ENCODE measurements at regions not wholly inside any gene's neighbourhood (a gene's known extent, or its start where the extent isn't known, plus 50 kb on each side); places are given as distances from the start of the nearest gene placed in this dataset.
A peak's percentile ranks its signal among the peaks of the same experiment; 100 is the strongest.

DNA sequence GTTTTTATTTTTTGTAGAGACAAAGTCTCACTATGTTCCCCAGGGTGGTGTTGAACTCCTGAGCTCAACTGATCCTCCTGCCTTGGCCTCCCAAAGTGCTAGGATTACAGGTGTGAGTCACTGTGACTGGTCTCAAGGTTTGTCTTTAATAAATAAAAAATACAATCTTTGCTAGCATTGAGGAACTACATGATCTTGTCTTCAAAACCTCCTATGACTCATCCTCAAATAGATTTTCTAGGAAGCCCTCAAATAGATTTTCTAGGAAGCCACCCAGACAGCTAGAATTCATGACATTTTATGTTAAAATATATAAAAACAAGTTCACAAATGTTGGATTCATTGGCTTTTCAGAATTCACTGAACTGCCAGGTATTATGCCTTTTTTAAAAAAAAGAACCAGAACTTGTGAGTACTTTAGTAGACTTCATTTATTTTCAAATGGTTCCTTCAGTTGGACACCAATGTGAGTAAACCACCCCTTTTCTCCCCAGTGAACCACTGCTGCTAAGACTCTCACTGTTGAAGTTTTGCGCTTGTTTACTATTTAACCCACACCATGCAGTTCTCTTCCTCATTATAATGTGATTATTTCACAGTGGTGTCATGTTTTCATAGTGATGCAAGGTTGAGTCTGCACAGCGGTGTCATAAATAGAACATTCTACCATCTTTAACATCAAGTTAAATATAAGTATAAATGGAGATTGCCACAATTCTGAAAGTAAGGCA lies 303.9 kb downstream of the CASP12 start:
- DNase-seq (ENCODE audit: low spot score): no peak

GRCh38 chr11:104588970-104589369 lies 309.3 kb downstream of the CASP12 start:
- no peak for DNase-seq (ENCODE audit: low spot score)

DNA sequence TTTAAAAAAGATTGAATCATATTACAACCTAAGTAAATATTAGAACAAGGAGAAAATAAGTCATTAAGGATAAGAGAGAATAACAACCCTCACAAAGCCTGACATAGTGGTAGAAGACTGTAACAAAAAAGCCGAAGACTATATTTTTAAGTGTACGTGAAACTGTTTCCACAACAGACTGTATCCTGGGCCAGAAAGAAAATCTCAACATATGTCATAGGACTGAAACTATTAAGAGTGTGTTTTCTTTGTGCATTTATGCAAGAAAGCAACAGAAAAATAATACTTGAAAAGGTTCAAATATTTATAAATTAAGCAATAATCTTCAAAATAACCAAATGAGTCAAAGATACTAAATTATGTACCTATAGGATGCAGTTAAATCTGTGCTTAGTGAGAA lies 309.8 kb downstream of the CASP12 start:
- no peak for DNase-seq (ENCODE audit: low spot score)

- DNase-seq (ENCODE audit: low spot score): no peak
These were observed 313.4 kb downstream of the CASP12 start for GRCh38 chr11:104584823-104585222.

DNA sequence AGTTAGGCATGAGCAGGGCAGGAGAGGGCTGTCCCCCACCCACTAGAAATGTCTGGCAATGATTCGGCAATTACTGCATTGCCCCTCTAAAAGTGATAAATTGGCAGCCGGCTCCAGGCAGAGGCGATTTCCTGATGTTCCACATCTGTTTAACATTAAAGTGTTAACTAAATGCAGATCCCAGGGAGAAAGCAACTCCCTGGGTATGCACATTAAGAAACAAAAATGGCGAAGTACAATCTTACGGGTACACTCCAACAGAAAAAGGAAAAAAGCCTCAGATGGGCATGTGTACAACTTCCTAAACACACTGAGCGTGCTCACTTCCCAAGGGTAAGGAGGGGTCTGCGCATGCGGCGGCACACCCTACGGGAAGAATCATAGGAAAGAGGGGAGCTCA lies 314.4 kb downstream of the CASP12 start:
- no peak for DNase-seq (ENCODE audit: low spot score)

GRCh38 chr11:104582431-104582830 lies 315.8 kb downstream of the CASP12 start:
- no peak for DNase-seq (ENCODE audit: low spot score)

- no peak for DNase-seq (ENCODE audit: low spot score)
These were observed 316.8 kb downstream of the CASP12 start for GRCh38 chr11:104581246-104581980.

- no peak for DNase-seq (ENCODE audit: low spot score)
These were observed 324.7 kb downstream of the CASP12 start for GRCh38 chr11:104573441-104573990.

DNA sequence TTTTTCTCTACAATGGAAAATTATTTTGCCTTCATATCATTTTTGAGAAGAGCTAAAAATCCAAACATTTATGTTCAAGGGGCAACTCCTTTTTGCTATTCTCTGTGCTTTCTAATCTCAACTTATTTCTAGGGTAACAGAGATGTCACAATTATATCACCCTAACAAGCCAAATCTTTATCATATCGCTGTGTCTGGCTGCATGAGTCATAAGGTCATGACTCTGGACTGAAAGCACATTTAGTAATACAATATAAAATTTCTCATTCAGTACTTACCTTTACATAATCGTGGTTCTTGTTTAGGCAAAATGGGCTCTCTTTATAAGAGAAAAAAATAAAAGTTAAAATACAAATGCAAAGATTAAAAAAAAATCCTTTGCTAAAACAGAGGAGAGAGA lies 326.0 kb downstream of the CASP12 start:
- no peak for DNase-seq (ENCODE audit: low spot score)

DNA sequence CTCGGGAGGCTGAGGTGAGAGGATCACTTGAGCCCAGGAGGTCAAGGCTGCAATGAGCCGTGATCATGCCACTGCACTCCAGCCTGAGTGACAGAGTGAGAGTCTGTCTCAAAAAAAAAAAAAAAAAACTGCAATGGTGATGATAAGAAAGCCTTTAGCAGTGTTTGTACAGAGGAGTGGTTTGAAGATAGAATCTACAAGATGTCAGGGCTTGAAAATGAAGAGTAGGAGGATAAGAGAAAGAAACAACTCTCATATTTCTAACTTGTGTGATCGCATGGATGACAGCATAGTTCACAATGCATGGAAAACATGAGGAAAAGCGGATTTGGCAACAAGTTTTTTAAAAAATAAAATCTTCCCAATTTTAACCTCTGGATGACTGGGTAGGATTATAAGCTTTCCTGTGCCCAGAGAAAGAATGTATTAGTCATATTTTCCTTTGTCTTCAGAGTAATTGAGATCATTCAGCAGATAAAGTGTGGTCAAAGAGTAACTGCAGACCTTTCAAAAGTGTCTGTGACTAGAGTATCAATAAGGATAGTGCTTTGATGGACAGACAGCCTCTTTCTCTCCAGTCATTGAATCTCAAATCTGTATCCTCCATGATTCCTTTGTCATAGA lies 328.1 kb downstream of the CASP12 start:
- no peak for DNase-seq (ENCODE audit: low spot score)

DNA sequence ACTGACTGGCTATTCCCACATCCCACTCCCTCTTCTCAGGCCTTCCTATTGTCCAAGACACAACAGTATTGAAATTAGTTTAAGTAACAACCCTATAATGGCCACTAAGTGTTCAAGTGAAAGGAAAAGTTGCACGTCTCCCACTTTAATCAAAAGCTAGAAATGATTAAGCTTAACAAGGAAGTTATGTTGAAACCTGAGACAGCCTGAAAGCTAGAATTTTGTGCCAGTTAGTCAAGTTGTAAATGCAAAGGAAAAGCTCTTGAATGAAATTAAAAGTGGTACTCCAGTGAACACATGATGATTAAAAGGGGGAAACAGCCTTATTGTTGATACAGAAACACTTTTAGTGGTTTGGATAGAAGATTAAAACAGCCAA lies 332.7 kb downstream of the CASP12 start:
- DNase-seq (ENCODE audit: low spot score): no peak

- DNase-seq (ENCODE audit: low spot score): no peak
These were observed 333.2 kb downstream of the CASP12 start for GRCh38 chr11:104564921-104565582.

GRCh38 chr11:104556606-104557301 lies 341.5 kb downstream of the CASP12 start:
- DNase-seq (ENCODE audit: low spot score): no peak

- no peak for DNase-seq (ENCODE audit: low spot score)
These were observed 349.2 kb downstream of the CASP12 start for GRCh38 chr11:104549019-104549418.

DNA sequence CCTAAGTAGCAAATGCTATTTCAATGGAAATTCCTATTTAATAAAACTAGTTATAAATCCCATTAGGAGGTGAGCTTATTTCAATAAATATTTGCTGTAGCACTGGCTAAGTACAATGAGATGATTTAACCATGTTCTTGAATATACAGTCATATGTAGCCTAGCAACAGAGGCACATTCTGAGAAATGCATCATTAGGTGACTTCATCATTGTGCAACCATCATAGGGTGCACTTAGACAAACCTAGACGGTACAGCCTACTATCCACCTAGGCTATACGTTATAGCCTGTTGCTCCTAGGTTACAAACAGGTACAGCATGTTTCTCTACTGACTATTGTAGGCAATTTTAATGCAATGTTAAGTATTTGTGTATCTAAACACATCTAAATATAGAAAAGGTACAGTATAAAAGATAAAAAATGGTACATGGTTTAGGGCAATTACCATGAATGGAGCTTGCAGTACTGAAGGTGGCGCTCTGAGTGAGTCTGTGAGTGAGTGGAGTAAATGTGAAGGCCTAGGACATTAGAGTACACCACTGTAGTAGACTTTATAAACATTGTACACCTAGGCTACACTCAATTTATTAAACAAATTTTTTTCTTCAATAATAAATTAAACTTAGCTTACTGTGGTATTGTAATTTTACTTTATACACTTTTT lies 350.1 kb downstream of the CASP12 start:
- DNase-seq (ENCODE audit: low spot score): no peak

GRCh38 chr11:104546501-104546900 lies 351.8 kb downstream of the CASP12 start:
- no peak for DNase-seq (ENCODE audit: low spot score)

GRCh38 chr11:104541701-104542100 lies 356.6 kb downstream of the CASP12 start:
- DNase-seq (ENCODE audit: low spot score): no peak

GRCh38 chr11:104538313-104538712 lies 359.9 kb downstream of the CASP12 start:
- DNase-seq (ENCODE audit: low spot score): no peak

- DNase-seq (ENCODE audit: low spot score): no peak
These were observed 364.0 kb downstream of the CASP12 start for GRCh38 chr11:104534278-104534677.

- no peak for DNase-seq (ENCODE audit: low spot score)
These were observed 366.4 kb downstream of the CASP12 start for GRCh38 chr11:104531894-104532293.

DNA sequence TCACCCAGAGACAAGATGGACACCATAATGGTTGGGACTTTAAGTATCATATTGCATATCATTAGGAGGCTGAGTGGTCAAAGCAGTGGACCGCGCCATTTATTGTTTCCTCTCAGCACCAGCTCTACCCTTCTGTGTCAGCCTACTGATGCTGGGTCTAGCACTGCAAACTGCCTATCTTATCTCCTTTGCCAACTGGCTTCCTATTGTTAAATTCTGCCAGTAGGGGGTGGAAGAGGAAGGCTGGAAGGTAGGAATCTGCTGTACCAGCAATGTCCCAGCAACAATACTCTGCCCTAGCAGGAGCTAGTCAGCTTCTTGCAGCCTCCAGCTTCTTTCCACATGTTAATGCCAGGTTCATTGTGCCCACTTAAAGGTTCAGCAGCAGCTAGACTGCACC lies 367.1 kb upstream of the PDGFD start:
- DNase-seq (ENCODE audit: low spot score): peak; percentile 3

Measured in CD4-positive, alpha-beta T cell treated with Interleukin-6 at 100 ng/mL for 8 hours (primary cell).